ENCODE measurements at regions not wholly inside any gene's neighbourhood (a gene's known extent, or its start where the extent isn't known, plus 50 kb on each side); places are given as distances from the start of the nearest gene placed in this dataset.

DNA sequence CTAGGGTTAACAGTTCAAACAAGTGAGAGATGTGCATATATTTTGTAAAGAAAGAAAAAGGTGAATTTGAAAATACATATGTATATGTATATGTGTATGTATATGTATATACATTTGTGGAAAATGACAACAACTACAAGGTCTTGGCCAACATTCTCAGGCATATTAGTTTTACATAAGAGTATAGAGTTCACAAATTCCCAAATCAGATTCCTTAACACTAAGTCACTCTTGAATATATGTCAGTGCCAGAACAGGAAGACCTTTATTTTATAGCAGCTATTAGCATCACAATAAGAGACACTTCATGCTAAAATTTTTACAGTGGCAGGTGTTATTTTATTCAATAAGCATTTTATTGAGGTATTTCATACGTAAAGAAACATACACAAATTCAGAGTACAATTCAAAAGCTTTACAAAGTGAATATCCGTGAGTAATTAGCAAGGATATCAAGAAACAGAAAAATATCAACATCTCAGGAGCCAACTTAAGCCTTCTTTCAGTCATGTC is 179.7 kb downstream of the SLC6A15 start:
- DNase-seq (ENCODE audit: low read depth): no peak
- in situ Hi-C loops (cut with HindIII; ENCODE audit: low sequenced_read_pairs): no loop called here
- no peak for TF ChIP-seq CTCF (IDR thresholded peaks at IDR 0.05; ENCODE audit: low read depth, low read length, missing control alignments)
- no peak overlapping the region for H3K4me3 ChIP-seq (ENCODE audit: low read depth, low read length)

- DNase-seq (ENCODE audit: low read depth): no peak
- in situ Hi-C loops (cut with HindIII; ENCODE audit: low sequenced_read_pairs): no loop called here
- H3K4me3 ChIP-seq (ENCODE audit: low read depth, low read length): no peak overlapping the region
- no peak for TF ChIP-seq CTCF (IDR thresholded peaks at IDR 0.05; ENCODE audit: low read depth, low read length, missing control alignments)
Observed at GRCh38 chr12:84730561-84731162, 181.9 kb downstream of the SLC6A15 start.

GRCh38 chr12:84727961-84728360 is 184.6 kb downstream of the SLC6A15 start:
- in situ Hi-C loops (cut with HindIII; ENCODE audit: low sequenced_read_pairs): no loop called here
- no peak overlapping the region for H3K4me3 ChIP-seq (ENCODE audit: low read depth, low read length)
- DNase-seq (ENCODE audit: low read depth): peak; percentile 8
- no peak for TF ChIP-seq CTCF (IDR thresholded peaks at IDR 0.05; ENCODE audit: low read depth, low read length, missing control alignments)

- in situ Hi-C loops (cut with HindIII; ENCODE audit: low sequenced_read_pairs): no loop called here
- no peak overlapping the region for H3K4me3 ChIP-seq (ENCODE audit: low read depth, low read length)
- TF ChIP-seq CTCF (IDR thresholded peaks at IDR 0.05; ENCODE audit: low read depth, low read length, missing control alignments): no peak
- no peak for DNase-seq (ENCODE audit: low read depth)
Observed at GRCh38 chr12:84726780-84727179, 185.8 kb downstream of the SLC6A15 start.

DNA sequence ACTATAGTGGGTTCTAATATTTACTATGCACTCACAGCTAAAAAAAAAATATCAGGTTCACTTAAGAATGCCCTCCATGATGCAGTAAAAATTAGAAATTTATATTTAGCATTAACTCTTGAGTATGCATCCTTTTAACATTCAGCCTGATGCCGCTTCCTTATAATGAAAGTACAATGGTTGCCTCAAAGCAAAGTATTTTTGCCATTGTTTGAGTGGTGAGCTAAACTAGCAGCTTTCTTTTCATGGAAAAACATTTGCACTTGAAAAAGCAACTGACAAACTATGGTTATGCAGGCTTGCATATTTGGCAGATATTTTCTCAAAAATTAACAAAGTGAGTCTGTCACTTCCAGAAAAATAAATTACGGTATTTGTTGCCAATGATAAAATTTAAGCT is 188.6 kb downstream of the SLC6A15 start:
- in situ Hi-C loops (cut with HindIII; ENCODE audit: low sequenced_read_pairs): no loop called here
- no peak for DNase-seq (ENCODE audit: low read depth)
- TF ChIP-seq CTCF (IDR thresholded peaks at IDR 0.05; ENCODE audit: low read depth, low read length, missing control alignments): no peak
- no peak overlapping the region for H3K4me3 ChIP-seq (ENCODE audit: low read depth, low read length)

GRCh38 chr12:84719997-84720396 is 192.6 kb downstream of the SLC6A15 start:
- no peak for DNase-seq (ENCODE audit: low read depth)
- in situ Hi-C loops (cut with HindIII; ENCODE audit: low sequenced_read_pairs): no loop called here
- no peak for TF ChIP-seq CTCF (IDR thresholded peaks at IDR 0.05; ENCODE audit: low read depth, low read length, missing control alignments)
- no peak overlapping the region for H3K4me3 ChIP-seq (ENCODE audit: low read depth, low read length)

All from astrocyte of the cerebellum (primary cell).